HG03354 (cell line): ENCODE measurements at regions not wholly inside any gene's neighbourhood (a gene's known extent, or its start where the extent isn't known, plus 50 kb on each side); places are given as distances from the start of the nearest gene placed in this dataset.

ENCODE experiments used
- ATAC-seq: cut with Tn5 transposase; IDR thresholded peaks from one replicate; pipeline ENCODE4 v1.9.1; 2021; ENCODE audit warnings: mild to moderate bottlenecking; ENCODE audit not compliant: unreplicated experiment, poor library complexity, severe bottlenecking

GRCh38 chr21:27454234-27454633, 487.3 kb upstream of the ADAMTS5 start:
- no peak for ATAC-seq

GRCh38 chr21:27451116-27451515, 484.2 kb upstream of the ADAMTS5 start:
- no peak for ATAC-seq

- no peak for ATAC-seq
These were observed 483.3 kb upstream of the ADAMTS5 start for GRCh38 chr21:27450216-27450615.

GRCh38 chr21:27448960-27449359, 482.1 kb upstream of the ADAMTS5 start:
- ATAC-seq, result no peak

GRCh38 chr21:27447843-27448242, 481.0 kb upstream of the ADAMTS5 start:
- no peak for ATAC-seq

- ATAC-seq, result no peak
These were observed 462.9 kb upstream of the ADAMTS5 start for GRCh38 chr21:27429710-27430341.

GRCh38 chr21:27426196-27426595, 459.3 kb upstream of the ADAMTS5 start:
- ATAC-seq, result no peak

GRCh38 chr21:27425574-27425973, 458.7 kb upstream of the ADAMTS5 start:
- no peak for ATAC-seq

GRCh38 chr21:27425172-27425571, 458.3 kb upstream of the ADAMTS5 start:
- no peak for ATAC-seq

- no peak for ATAC-seq
These were observed 457.7 kb upstream of the ADAMTS5 start for GRCh38 chr21:27424601-27425000.

- ATAC-seq, result no peak
These were observed 457.2 kb upstream of the ADAMTS5 start for GRCh38 chr21:27423906-27424595.

- no peak for ATAC-seq
These were observed 456.1 kb upstream of the ADAMTS5 start for GRCh38 chr21:27423038-27423437.

GRCh38 chr21:27422435-27422834, 455.5 kb upstream of the ADAMTS5 start:
- ATAC-seq, result no peak

- ATAC-seq, result no peak
These were observed 454.8 kb upstream of the ADAMTS5 start for GRCh38 chr21:27421654-27422053.

- ATAC-seq, result no peak
These were observed 452.3 kb upstream of the ADAMTS5 start for GRCh38 chr21:27419153-27419552.

GRCh38 chr21:27418346-27418745, 451.5 kb upstream of the ADAMTS5 start:
- no peak for ATAC-seq

GRCh38 chr21:27412530-27412929, 445.6 kb upstream of the ADAMTS5 start:
- ATAC-seq, result no peak

- no peak for ATAC-seq
These were observed 441.9 kb upstream of the ADAMTS5 start for GRCh38 chr21:27408826-27409225.

GRCh38 chr21:27407271-27407670, 440.4 kb upstream of the ADAMTS5 start:
- no peak for ATAC-seq

- no peak for ATAC-seq
These were observed 439.6 kb upstream of the ADAMTS5 start for GRCh38 chr21:27406300-27407009.

GRCh38 chr21:27403011-27403410, 436.1 kb upstream of the ADAMTS5 start:
- no peak for ATAC-seq
